RWPE2 (cell line): ENCODE measurements at regions not wholly inside any gene's neighbourhood (a gene's known extent, or its start where the extent isn't known, plus 50 kb on each side); places are given as distances from the start of the nearest gene placed in this dataset.

Source experiments
- ATAC-seq: fragments of 200-7000 bp; cut with Tn5 transposase; 3 replicates; pipeline ENCODE4 v1.9.1; 2021; ENCODE audit warnings: low read depth
- DNase-seq: peaks from one replicate; pipeline ENCODE4 v3.0.0-alpha.2; 2020; ENCODE audit warnings: low spot score
- H3K27ac ChIP-seq: fragments of 450-650 bp; 2 replicates; pipeline ENCODE4 v1.5.1; 2017; ENCODE audit warnings: mild to moderate bottlenecking; ENCODE audit not compliant: poor library complexity, severe bottlenecking
- H3K27me3 ChIP-seq: fragments of 250-450 bp; sonication (Bioruptor Pico); 2 replicates; pipeline ENCODE4 v1.5.1; 2021; ENCODE audit warnings: mild to moderate bottlenecking, moderate library complexity; ENCODE audit not compliant: insufficient read depth, poor library complexity, severe bottlenecking
- H3K36me3 ChIP-seq: fragments of 250-450 bp; sonication (Bioruptor Pico); 2 replicates; pipeline ENCODE4 v1.5.1; 2020; ENCODE audit warnings: low read depth, mild to moderate bottlenecking, moderate library complexity
- H3K4me1 ChIP-seq: fragments of 250-450 bp; sonication (Bioruptor Pico); 2 replicates; pipeline ENCODE4 v1.5.1; 2021; ENCODE audit warnings: mild to moderate bottlenecking, moderate library complexity; ENCODE audit not compliant: insufficient read depth, poor library complexity, severe bottlenecking
- H3K4me3 ChIP-seq: fragments of 250-450 bp; sonication (Bioruptor Pico); 2 replicates; pipeline ENCODE4 v1.5.1; 2021; ENCODE audit warnings: mild to moderate bottlenecking, moderate library complexity; ENCODE audit not compliant: severe bottlenecking
- H3K9me3 ChIP-seq: fragments of 250-450 bp; sonication (Bioruptor Pico); 2 replicates; pipeline ENCODE4 v1.5.1; 2021; ENCODE audit warnings: mild to moderate bottlenecking, moderate library complexity; ENCODE audit not compliant: severe bottlenecking
- CTCF ChIP-seq: fragments of 450-650 bp; IDR thresholded peaks from one replicate; pipeline ENCODE4 v1.5.1; 2017; ENCODE audit warnings: mild to moderate bottlenecking, moderate library complexity; ENCODE audit not compliant: poor library complexity, severe bottlenecking

GRCh38 chrX:20718592-20719380 is 452.1 kb upstream of the RPS6KA3 start:
- Histone ChIP-seq H3K4me1 (no peaks in the 10 kb centered on the region), H3K4me3 (no peak overlapping the region), H3K36me3 (no peaks in the 10 kb centered on the region), H3K9me3 (no peaks in the 10 kb centered on the region), H3K27ac (no peak overlapping the region), H3K27me3 (no peaks in the 10 kb centered on the region)
- ATAC-seq (no peak), DNase-seq (no peak)
- TF ChIP-seq CTCF = no peak

GRCh38 chrX:20715176-20715575 is 448.5 kb upstream of the RPS6KA3 start:
- no peak for ATAC-seq
- no peaks in the 10 kb centered on the region for H3K9me3 ChIP-seq
- no peak overlapping the region for H3K4me3 ChIP-seq
- H3K27me3 ChIP-seq = no peaks in the 10 kb centered on the region
- no peak overlapping the region for H3K27ac ChIP-seq
- no peaks in the 10 kb centered on the region for H3K36me3 ChIP-seq
- no peak for DNase-seq
- no peak for TF ChIP-seq CTCF
- H3K4me1 ChIP-seq = no peaks in the 10 kb centered on the region

DNA sequence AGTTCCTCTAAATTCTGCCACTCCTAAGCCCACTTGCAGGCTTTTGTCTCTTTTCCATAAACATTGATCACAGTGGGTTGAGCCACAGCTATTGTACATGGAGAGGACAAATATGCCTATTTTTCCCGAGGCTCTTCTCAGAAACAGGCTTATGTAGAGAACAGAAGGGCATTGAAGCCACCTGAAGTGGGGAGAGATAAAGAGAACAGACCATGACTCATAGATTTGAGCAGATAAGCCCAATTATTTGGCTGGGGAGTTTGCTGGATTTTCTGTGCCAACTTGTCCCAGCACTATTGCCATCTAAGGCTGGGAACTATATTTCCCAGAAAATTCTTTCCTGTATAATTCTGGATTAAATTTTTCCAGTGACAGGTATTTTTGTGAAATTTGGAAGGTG is 446.1 kb upstream of the RPS6KA3 start:
- Histone ChIP-seq H3K4me3 (no peak overlapping the region), H3K36me3 (no peaks in the 10 kb centered on the region), H3K27me3 (no peaks in the 10 kb centered on the region), H3K9me3 (no peaks in the 10 kb centered on the region), H3K4me1 (no peaks in the 10 kb centered on the region), H3K27ac (no peak overlapping the region)
- TF ChIP-seq CTCF = no peak
- no peak for ATAC-seq
- DNase-seq = no peak

GRCh38 chrX:20711366-20711765 is 444.7 kb upstream of the RPS6KA3 start:
- Histone ChIP-seq H3K36me3 (no peaks in the 10 kb centered on the region), H3K4me3 (no peak overlapping the region), H3K4me1 (no peaks in the 10 kb centered on the region), H3K27me3 (no peaks in the 10 kb centered on the region), H3K9me3 (no peaks in the 10 kb centered on the region), H3K27ac (no peak overlapping the region)
- ATAC-seq = no peak
- DNase-seq = no peak
- no peak for TF ChIP-seq CTCF

GRCh38 chrX:20693078-20693477 is 426.4 kb upstream of the RPS6KA3 start:
- H3K4me3 ChIP-seq = no peak overlapping the region
- ATAC-seq (no peak), DNase-seq (no peak)
- no peaks in the 10 kb centered on the region for H3K36me3 ChIP-seq
- no peak overlapping the region for H3K27ac ChIP-seq
- no peak for TF ChIP-seq CTCF
- H3K27me3 ChIP-seq = no peaks in the 10 kb centered on the region
- H3K9me3 ChIP-seq = no peaks in the 10 kb centered on the region
- H3K4me1 ChIP-seq = no peaks in the 10 kb centered on the region
